Calu3 (cell line): ENCODE measurements at regions not wholly inside any gene's neighbourhood (a gene's known extent, or its start where the extent isn't known, plus 50 kb on each side); places are given as distances from the start of the nearest gene placed in this dataset.

Experiments used
- BruUV-seq: library from RNA; stranded (reverse); fragments of 400-500 nt; replicated peaks from 2 replicates; lab custom pipeline; 2021; lab: Mats Ljungman, UMichigan
- CTCF ChIA-PET: fragments of 300-600 bp; sonication (Branson Sonifier 250); formaldehyde crosslinking; loops from one replicate; lab custom pipeline; 2022; ENCODE audit warnings: antibody characterized with exemption; lab: Charles Lee
- DNase-seq: peaks from one replicate; pipeline ENCODE4 v3.0.0; 2022
- H3K27ac Mint-ChIP-seq: one replicate; pipeline ENCODE4 v1.8.0; 2022; ENCODE audit warnings: mixed read lengths; ENCODE audit not compliant: unreplicated experiment
- H3K27me3 Mint-ChIP-seq: one replicate; pipeline ENCODE4 v1.8.0; 2022; ENCODE audit warnings: mixed read lengths; ENCODE audit not compliant: unreplicated experiment
- H3K36me3 Mint-ChIP-seq: one replicate; pipeline ENCODE4 v1.8.0; 2022; ENCODE audit warnings: mild to moderate bottlenecking, moderate library complexity, mixed read lengths; ENCODE audit not compliant: insufficient read depth, unreplicated experiment
- H3K4me1 Mint-ChIP-seq: one replicate; pipeline ENCODE4 v1.8.0; 2022; ENCODE audit warnings: mild to moderate bottlenecking, low read depth, mixed read lengths; ENCODE audit not compliant: unreplicated experiment
- H3K4me3 Mint-ChIP-seq: one replicate; pipeline ENCODE4 v1.8.0; 2022; ENCODE audit warnings: mild to moderate bottlenecking, low read depth, moderate library complexity, mixed read lengths; ENCODE audit not compliant: unreplicated experiment
- H3K9me3 Mint-ChIP-seq: one replicate; pipeline ENCODE4 v1.8.0; 2022; ENCODE audit warnings: low read depth, mixed read lengths; ENCODE audit not compliant: unreplicated experiment
- CTCF ChIP-seq: fragments of 200-600 bp; IDR thresholded peaks from one replicate; pipeline ENCODE4 v1.8.0; 2022; ENCODE audit warnings: antibody characterized with exemption; ENCODE audit not compliant: unreplicated experiment
- intact Hi-C: fragments of 100-400 bp; cut with micrococcal nuclease; formaldehyde crosslinking; loops from one replicate; pipeline ENCODE4 v1.10.0; 2022; ENCODE audit not compliant: unreplicated experiment

- H3K4me3 Mint-ChIP-seq, result no peak overlapping the region
- no TSS peak for BruUV-seq
- intact Hi-C loops, result no loop called here
- H3K9me3 Mint-ChIP-seq, result no peaks in the 10 kb centered on the region
- TF ChIP-seq CTCF, result no peak
- H3K27ac Mint-ChIP-seq, result no peak overlapping the region
- CTCF ChIA-PET, result no interaction called here
- DNase-seq, result no peak
- H3K36me3 Mint-ChIP-seq, result no peaks in the 10 kb centered on the region
- H3K4me1 Mint-ChIP-seq, result no peaks in the 10 kb centered on the region
- no peaks in the 10 kb centered on the region for H3K27me3 Mint-ChIP-seq
Observed at GRCh38 chr4:164379694-164380093, 374.2 kb upstream of the SMIM31 start.

GRCh38 chr4:164381859-164382258 lies 372.1 kb upstream of the SMIM31 start:
- DNase-seq, result no peak
- no TSS peak for BruUV-seq
- H3K27ac Mint-ChIP-seq, result no peak overlapping the region
- no peak for TF ChIP-seq CTCF
- CTCF ChIA-PET, result no interaction called here
- H3K4me1 Mint-ChIP-seq, result no peaks in the 10 kb centered on the region
- H3K9me3 Mint-ChIP-seq, result no peaks in the 10 kb centered on the region
- no peaks in the 10 kb centered on the region for H3K36me3 Mint-ChIP-seq
- intact Hi-C loops, result no loop called here
- no peak overlapping the region for H3K4me3 Mint-ChIP-seq
- no peaks in the 10 kb centered on the region for H3K27me3 Mint-ChIP-seq

GRCh38 chr4:164383058-164383357 lies 370.9 kb upstream of the SMIM31 start:
- BruUV-seq, result no TSS peak
- Mint-ChIP-seq H3K4me3 (no peak overlapping the region), H3K27ac (no peak overlapping the region), H3K9me3 (no peaks in the 10 kb centered on the region), H3K27me3 (no peaks in the 10 kb centered on the region), H3K36me3 (no peaks in the 10 kb centered on the region), H3K4me1 (no peaks in the 10 kb centered on the region)
- TF ChIP-seq CTCF, result no peak
- intact Hi-C loops, result no loop called here
- DNase-seq, result no peak
- CTCF ChIA-PET, result no interaction called here

- H3K27ac Mint-ChIP-seq, result no peak overlapping the region
- H3K27me3 Mint-ChIP-seq, result no peaks in the 10 kb centered on the region
- no peak for DNase-seq
- no peak overlapping the region for H3K4me3 Mint-ChIP-seq
- H3K36me3 Mint-ChIP-seq, result no peaks in the 10 kb centered on the region
- no TSS peak for BruUV-seq
- TF ChIP-seq CTCF, result no peak
- no peaks in the 10 kb centered on the region for H3K9me3 Mint-ChIP-seq
- intact Hi-C loops, result no loop called here
- CTCF ChIA-PET, result no interaction called here
- H3K4me1 Mint-ChIP-seq, result no peaks in the 10 kb centered on the region
Observed at GRCh38 chr4:164383358-164384220, 370.3 kb upstream of the SMIM31 start.
